NCI-H1048 (cell line): ENCODE measurements at regions not wholly inside any gene's neighbourhood (a gene's known extent, or its start where the extent isn't known, plus 50 kb on each side); places are given as distances from the start of the nearest gene placed in this dataset.

Source experiments
- DNase-seq: peaks from one replicate; lab custom pipeline; 2025; lab: John Stamatoyannopoulos, UW

GRCh38 chr10:128898133-128898915 is 568.7 kb upstream of the MGMT start:
- no peak for DNase-seq

GRCh38 chr10:128898916-128899195 is 568.2 kb upstream of the MGMT start:
- no peak for DNase-seq

- no peak for DNase-seq
These were observed 566.6 kb upstream of the MGMT start for GRCh38 chr10:128900456-128900855.

GRCh38 chr10:128901236-128901635 is 565.8 kb upstream of the MGMT start:
- no peak for DNase-seq

GRCh38 chr10:128902031-128902710 is 564.9 kb upstream of the MGMT start:
- no peak for DNase-seq

- no peak for DNase-seq
These were observed 559.7 kb upstream of the MGMT start for GRCh38 chr10:128907155-128907941.

GRCh38 chr10:128908099-128908498 is 558.9 kb upstream of the MGMT start:
- DNase-seq, result no peak

GRCh38 chr10:128908499-128908898 is 558.5 kb upstream of the MGMT start:
- DNase-seq, result no peak

GRCh38 chr10:128912568-128913311 is 554.3 kb upstream of the MGMT start:
- no peak for DNase-seq

- no peak for DNase-seq
These were observed 552.4 kb upstream of the MGMT start for GRCh38 chr10:128914681-128915080.

- no peak for DNase-seq
These were observed 551.4 kb upstream of the MGMT start for GRCh38 chr10:128915630-128916029.

GRCh38 chr10:128916383-128916782 is 550.7 kb upstream of the MGMT start:
- DNase-seq, result no peak

GRCh38 chr10:128921389-128922022 is 545.5 kb upstream of the MGMT start:
- no peak for DNase-seq

GRCh38 chr10:128922172-128922571 is 544.9 kb upstream of the MGMT start:
- no peak for DNase-seq

- DNase-seq, result no peak
These were observed 544.3 kb upstream of the MGMT start for GRCh38 chr10:128922619-128923196.

GRCh38 chr10:128924918-128925317 is 542.1 kb upstream of the MGMT start:
- DNase-seq, result no peak

- DNase-seq, result no peak
These were observed 540.3 kb upstream of the MGMT start for GRCh38 chr10:128926711-128927110.

GRCh38 chr10:128927497-128928161 is 539.4 kb upstream of the MGMT start:
- DNase-seq, result no peak

GRCh38 chr10:128928231-128928836 is 538.7 kb upstream of the MGMT start:
- DNase-seq, result no peak

GRCh38 chr10:128929131-128929530 is 537.9 kb upstream of the MGMT start:
- no peak for DNase-seq
